Neural cell (in vitro differentiated cells): ENCODE measurements at regions not wholly inside any gene's neighbourhood (a gene's known extent, or its start where the extent isn't known, plus 50 kb on each side); places are given as distances from the start of the nearest gene placed in this dataset.

Experiments used
- H2AFZ ChIP-seq: fragments of 200-600, 300-800 bp; sonication (generic), shearing (Covaris generic); 2 replicates; pipeline ENCODE4 v1.6.0; 2014; ENCODE audit warnings: low read depth, mild to moderate bottlenecking, antibody characterized with exemption, low read length, moderate library complexity
- H3F3A ChIP-seq: fragments of 200-600 bp; shearing (Covaris generic); 2 replicates; pipeline ENCODE4 v1.6.1; 2016; ENCODE audit warnings: mild to moderate bottlenecking, moderate library complexity, mixed read lengths, antibody characterized with exemption, low read length; ENCODE audit not compliant: insufficient read depth, poor library complexity, severe bottlenecking
- H3K27ac ChIP-seq: fragments of 200-600, 300-800 bp; sonication (generic), shearing (Covaris generic); 2 replicates; pipeline ENCODE4 v1.5.1; 2014; ENCODE audit warnings: mild to moderate bottlenecking, low read length, moderate library complexity
- H3K27me3 ChIP-seq: fragments of 300-800, 200-600 bp; sonication (generic), shearing (Covaris generic); 2 replicates; pipeline ENCODE4 v1.6.0; 2014; ENCODE audit warnings: mild to moderate bottlenecking, low read depth, low read length, moderate library complexity; ENCODE audit not compliant: insufficient read depth
- H3K36me3 ChIP-seq: fragments of 300-800, 200-600 bp; sonication (generic), shearing (Covaris generic); 2 replicates; pipeline ENCODE4 v1.5.1; 2014; ENCODE audit warnings: mild to moderate bottlenecking, antibody characterized with exemption, low read length, moderate library complexity; ENCODE audit not compliant: insufficient read depth
- H3K4me2 ChIP-seq: fragments of 300-800, 200-600 bp; sonication (generic), shearing (Covaris generic); 2 replicates; pipeline ENCODE4 v1.6.0; 2014; ENCODE audit warnings: mild to moderate bottlenecking, low read length
- H3K4me3 ChIP-seq: fragments of 300-800, 200-600 bp; sonication (generic), shearing (Covaris generic); 2 replicates; pipeline ENCODE4 v1.5.1; 2014; ENCODE audit warnings: mild to moderate bottlenecking, low read length, moderate library complexity
- H3K79me2 ChIP-seq: fragments of 200-600 bp; shearing (Covaris generic); replicated peaks from 2 replicates; pipeline ENCODE4 v1.6.0; 2014; ENCODE audit warnings: mild to moderate bottlenecking, low read length, moderate library complexity; ENCODE audit not compliant: insufficient read depth
- H3K9ac ChIP-seq: fragments of 300-800, 200-600 bp; sonication (generic), shearing (Covaris generic); 2 replicates; pipeline ENCODE4 v1.6.1; 2016; ENCODE audit warnings: mild to moderate bottlenecking, low read length, mixed read lengths
- H3K9me2 ChIP-seq: fragments of 200-600 bp; shearing (Covaris generic); 2 replicates; pipeline ENCODE4 v1.6.1; 2016; ENCODE audit warnings: mild to moderate bottlenecking, low read length, mixed read lengths; ENCODE audit not compliant: insufficient read depth
- H3K9me3 ChIP-seq: fragments of 200-600, 300-800 bp; sonication (generic), shearing (Covaris generic); 2 replicates; pipeline ENCODE4 v1.6.1; 2016; ENCODE audit warnings: mild to moderate bottlenecking, mixed run types, low read length, moderate library complexity, mixed read lengths
- H4K20me1 ChIP-seq: fragments of 200-600 bp; shearing (Covaris generic); 2 replicates; pipeline ENCODE4 v1.6.1; 2016; ENCODE audit warnings: mild to moderate bottlenecking, mixed run types; ENCODE audit not compliant: insufficient read depth
- EP300 ChIP-seq: fragments of 450-650 bp; conservative IDR thresholded peaks from 2 replicates; pipeline ENCODE4 v1.6.1; 2014; ENCODE audit warnings: antibody characterized with exemption, mild to moderate bottlenecking, moderate library complexity; ENCODE audit not compliant: poor library complexity, severe bottlenecking
- EZH2 ChIP-seq: fragments of 200-600, 300-800 bp; shearing (Covaris generic), sonication (generic); IDR thresholded peaks from 2 replicates; pipeline ENCODE4 v1.6.1; 2014; ENCODE audit warnings: antibody characterized with exemption, low read length, borderline replicate concordance, mild to moderate bottlenecking; ENCODE audit not compliant: insufficient read depth, poor library complexity, severe bottlenecking
- MXI1 ChIP-seq: fragments of 450-650 bp; conservative IDR thresholded peaks from 2 replicates; pipeline ENCODE4 v1.6.1; 2014; ENCODE audit warnings: antibody characterized with exemption, mild to moderate bottlenecking; ENCODE audit not compliant: poor library complexity, severe bottlenecking
- POLR2AphosphoS5 ChIP-seq: IDR thresholded peaks from 2 replicates; pipeline ENCODE4 v1.6.1; 2012
- RAD21 ChIP-seq: fragments of 450-650 bp; conservative IDR thresholded peaks from 2 replicates; pipeline ENCODE4 v1.6.1; 2014; ENCODE audit warnings: antibody characterized with exemption, mild to moderate bottlenecking, moderate library complexity
- SMC3 ChIP-seq: fragments of 450-650 bp; conservative IDR thresholded peaks from 2 replicates; pipeline ENCODE4 v1.6.1; 2014; ENCODE audit warnings: antibody characterized with exemption, mild to moderate bottlenecking, moderate library complexity; ENCODE audit not compliant: poor library complexity
- TAF1 ChIP-seq: IDR thresholded peaks from 2 replicates; pipeline ENCODE4 v1.6.1; 2012; ENCODE audit warnings: low read depth
- TF ChIP-seq, protein P1 (sequence below): IDR thresholded peaks from 2 replicates; pipeline ENCODE4 v1.6.1; 2012; ENCODE audit warnings: borderline replicate concordance
- TF ChIP-seq, protein P2 (sequence below): fragments of 450-650 bp; IDR thresholded peaks from 2 replicates; pipeline ENCODE4 v1.5.1; 2014; ENCODE audit warnings: antibody characterized with exemption, mild to moderate bottlenecking, moderate library complexity; ENCODE audit not compliant: poor library complexity, severe bottlenecking

DNA sequence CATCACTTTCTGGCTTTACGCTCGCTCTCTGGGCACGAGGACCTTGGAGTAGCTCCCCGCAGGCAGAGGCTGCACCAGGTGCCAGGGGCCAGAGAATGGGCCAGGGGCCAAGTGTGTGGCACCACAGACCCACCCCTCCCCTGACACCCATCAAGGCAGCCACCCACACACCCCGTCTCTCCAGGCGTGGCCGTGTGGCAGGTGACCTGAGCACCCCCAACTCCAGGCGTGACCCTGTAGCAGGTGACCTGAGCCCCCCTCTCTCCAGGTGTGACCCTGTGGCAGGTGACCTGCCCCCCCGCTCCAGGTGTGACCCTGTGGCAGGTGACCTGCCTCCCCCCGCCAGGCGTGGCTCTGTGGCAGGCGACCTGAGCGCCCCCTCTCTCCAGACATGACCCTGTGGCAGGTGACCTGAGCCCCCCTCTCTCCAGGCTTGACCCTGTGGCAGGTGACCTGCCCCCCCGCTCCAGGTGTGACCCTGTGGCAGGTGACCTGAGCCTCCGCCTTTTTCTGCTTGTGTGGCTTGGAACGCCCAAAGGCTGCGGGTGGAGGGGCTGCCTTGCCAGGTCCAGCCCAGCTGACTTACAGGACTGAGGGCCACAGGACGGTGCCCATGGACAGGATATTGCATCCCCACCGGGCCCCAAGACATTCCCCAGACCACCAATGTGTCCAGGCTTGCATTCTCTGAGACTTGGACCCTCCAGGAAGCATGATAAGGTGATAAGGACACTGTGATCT, 667.2 kb downstream of the BRD1 start:
- no peak overlapping the region for H2AFZ ChIP-seq
- H3K27me3 ChIP-seq = no peaks in the 10 kb centered on the region
- H3F3A ChIP-seq = no peaks in the 10 kb centered on the region
- H3K9ac ChIP-seq = no peak overlapping the region
- H3K9me2 ChIP-seq = no peaks in the 10 kb centered on the region
- no peak overlapping the region for H3K4me2 ChIP-seq
- H4K20me1 ChIP-seq = no peaks in the 10 kb centered on the region
- H3K36me3 ChIP-seq = no peaks in the 10 kb centered on the region
- no peaks in the 10 kb centered on the region for H3K79me2 ChIP-seq
- no peak overlapping the region for H3K27ac ChIP-seq
- H3K4me3 ChIP-seq = no peak overlapping the region
- no peaks in the 10 kb centered on the region for H3K9me3 ChIP-seq
- TF ChIP-seq RAD21 (no peak), POLR2AphosphoS5 (no peak), TAF1 (no peak)

DNA sequence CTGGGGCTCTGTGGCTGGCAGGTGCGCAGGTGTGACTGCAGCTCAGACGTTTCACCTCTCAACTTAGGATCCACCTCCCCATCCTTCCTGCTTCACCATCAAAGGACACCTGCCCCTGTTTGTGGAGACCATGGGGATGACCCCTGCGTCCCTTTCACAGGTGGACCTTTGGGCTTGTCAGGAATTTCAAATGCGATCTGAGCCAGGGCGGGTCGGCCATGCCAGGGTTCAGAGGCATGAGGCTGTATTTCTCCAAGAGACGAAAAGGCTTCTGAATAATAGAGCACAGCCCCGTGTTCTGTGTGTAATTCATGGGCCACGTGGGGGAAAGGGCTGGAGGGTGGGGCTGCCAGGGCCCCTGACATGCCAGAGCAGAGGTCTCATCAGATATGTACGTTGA, 668.0 kb downstream of the BRD1 start:
- no peak for TF ChIP-seq SMC3
- TF ChIP-seq, protein P1, sequence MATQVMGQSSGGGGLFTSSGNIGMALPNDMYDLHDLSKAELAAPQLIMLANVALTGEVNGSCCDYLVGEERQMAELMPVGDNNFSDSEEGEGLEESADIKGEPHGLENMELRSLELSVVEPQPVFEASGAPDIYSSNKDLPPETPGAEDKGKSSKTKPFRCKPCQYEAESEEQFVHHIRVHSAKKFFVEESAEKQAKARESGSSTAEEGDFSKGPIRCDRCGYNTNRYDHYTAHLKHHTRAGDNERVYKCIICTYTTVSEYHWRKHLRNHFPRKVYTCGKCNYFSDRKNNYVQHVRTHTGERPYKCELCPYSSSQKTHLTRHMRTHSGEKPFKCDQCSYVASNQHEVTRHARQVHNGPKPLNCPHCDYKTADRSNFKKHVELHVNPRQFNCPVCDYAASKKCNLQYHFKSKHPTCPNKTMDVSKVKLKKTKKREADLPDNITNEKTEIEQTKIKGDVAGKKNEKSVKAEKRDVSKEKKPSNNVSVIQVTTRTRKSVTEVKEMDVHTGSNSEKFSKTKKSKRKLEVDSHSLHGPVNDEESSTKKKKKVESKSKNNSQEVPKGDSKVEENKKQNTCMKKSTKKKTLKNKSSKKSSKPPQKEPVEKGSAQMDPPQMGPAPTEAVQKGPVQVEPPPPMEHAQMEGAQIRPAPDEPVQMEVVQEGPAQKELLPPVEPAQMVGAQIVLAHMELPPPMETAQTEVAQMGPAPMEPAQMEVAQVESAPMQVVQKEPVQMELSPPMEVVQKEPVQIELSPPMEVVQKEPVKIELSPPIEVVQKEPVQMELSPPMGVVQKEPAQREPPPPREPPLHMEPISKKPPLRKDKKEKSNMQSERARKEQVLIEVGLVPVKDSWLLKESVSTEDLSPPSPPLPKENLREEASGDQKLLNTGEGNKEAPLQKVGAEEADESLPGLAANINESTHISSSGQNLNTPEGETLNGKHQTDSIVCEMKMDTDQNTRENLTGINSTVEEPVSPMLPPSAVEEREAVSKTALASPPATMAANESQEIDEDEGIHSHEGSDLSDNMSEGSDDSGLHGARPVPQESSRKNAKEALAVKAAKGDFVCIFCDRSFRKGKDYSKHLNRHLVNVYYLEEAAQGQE = no peak
- no peak for TF ChIP-seq TAF1
- TF ChIP-seq POLR2AphosphoS5 = no peak
- TF ChIP-seq EP300 = no peak
- TF ChIP-seq RAD21 = no peak
- TF ChIP-seq MXI1 = no peak
- TF ChIP-seq EZH2 = no peak
- TF ChIP-seq, protein P2, sequence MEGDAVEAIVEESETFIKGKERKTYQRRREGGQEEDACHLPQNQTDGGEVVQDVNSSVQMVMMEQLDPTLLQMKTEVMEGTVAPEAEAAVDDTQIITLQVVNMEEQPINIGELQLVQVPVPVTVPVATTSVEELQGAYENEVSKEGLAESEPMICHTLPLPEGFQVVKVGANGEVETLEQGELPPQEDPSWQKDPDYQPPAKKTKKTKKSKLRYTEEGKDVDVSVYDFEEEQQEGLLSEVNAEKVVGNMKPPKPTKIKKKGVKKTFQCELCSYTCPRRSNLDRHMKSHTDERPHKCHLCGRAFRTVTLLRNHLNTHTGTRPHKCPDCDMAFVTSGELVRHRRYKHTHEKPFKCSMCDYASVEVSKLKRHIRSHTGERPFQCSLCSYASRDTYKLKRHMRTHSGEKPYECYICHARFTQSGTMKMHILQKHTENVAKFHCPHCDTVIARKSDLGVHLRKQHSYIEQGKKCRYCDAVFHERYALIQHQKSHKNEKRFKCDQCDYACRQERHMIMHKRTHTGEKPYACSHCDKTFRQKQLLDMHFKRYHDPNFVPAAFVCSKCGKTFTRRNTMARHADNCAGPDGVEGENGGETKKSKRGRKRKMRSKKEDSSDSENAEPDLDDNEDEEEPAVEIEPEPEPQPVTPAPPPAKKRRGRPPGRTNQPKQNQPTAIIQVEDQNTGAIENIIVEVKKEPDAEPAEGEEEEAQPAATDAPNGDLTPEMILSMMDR = no peak
- Histone ChIP-seq H3K27ac (no peak overlapping the region), H3F3A (no peaks in the 10 kb centered on the region), H3K4me3 (no peak overlapping the region), H3K4me2 (no peak overlapping the region), H3K9me3 (no peaks in the 10 kb centered on the region), H3K36me3 (no peaks in the 10 kb centered on the region), H4K20me1 (no peaks in the 10 kb centered on the region), H3K27me3 (no peaks in the 10 kb centered on the region), H2AFZ (no peak overlapping the region), H3K9ac (no peak overlapping the region), H3K9me2 (no peaks in the 10 kb centered on the region), H3K79me2 (no peaks in the 10 kb centered on the region)
